SK-N-SH treated with all-trans-retinoic acid at 6 μM for 48 hours (cell line): ENCODE measurements at regions not wholly inside any gene's neighbourhood (a gene's known extent, or its start where the extent isn't known, plus 50 kb on each side); places are given as distances from the start of the nearest gene placed in this dataset.

Source experiments
- ATAC-seq: fragments of 200-7000 bp; cut with Tn5 transposase; 3 replicates; pipeline ENCODE4 v1.9.1; 2020; ENCODE audit warnings: mild to moderate bottlenecking, moderate library complexity
- ARNTL ChIP-seq: fragments of 450-650 bp; formaldehyde crosslinking; IDR thresholded peaks from 2 replicates; pipeline ENCODE4 v1.5.0; 2020; ENCODE audit warnings: low read depth, mild to moderate bottlenecking, moderate library complexity, borderline replicate concordance
- BACH2 ChIP-seq: fragments of 250-450 bp; sonication (Bioruptor Pico); IDR thresholded peaks from 2 replicates; pipeline ENCODE4 v1.9.0; 2021; ENCODE audit warnings: mild to moderate bottlenecking, borderline replicate concordance
- CSDC2 ChIP-seq: fragments of 250-450 bp; sonication (Bioruptor Pico); IDR thresholded peaks from 2 replicates; pipeline ENCODE4 v1.5.0; 2020; ENCODE audit warnings: mild to moderate bottlenecking, moderate library complexity
- CSRNP3 ChIP-seq: fragments of 250-450 bp; sonication (Bioruptor Pico); IDR thresholded peaks from 2 replicates; pipeline ENCODE4 v1.5.1; 2021; ENCODE audit warnings: mild to moderate bottlenecking, moderate library complexity
- ESRRG ChIP-seq: fragments of 250-450 bp; sonication (Bioruptor Pico); IDR thresholded peaks from 2 replicates; pipeline ENCODE4 v1.6.1; 2021; ENCODE audit warnings: mild to moderate bottlenecking
- GLIS3 ChIP-seq: fragments of 250-450 bp; sonication (Bioruptor Pico); IDR thresholded peaks from 2 replicates; pipeline ENCODE4 v1.5.0; 2020; ENCODE audit warnings: mild to moderate bottlenecking, moderate library complexity
- ISL1 ChIP-seq: fragments of 250-450 bp; sonication (Bioruptor Pico); IDR thresholded peaks from 2 replicates; pipeline ENCODE4 v2.1.2; 2022; ENCODE audit warnings: mild to moderate bottlenecking, moderate library complexity
- OSR1 ChIP-seq: fragments of 250-450 bp; sonication (Bioruptor Pico); IDR thresholded peaks from 2 replicates; pipeline ENCODE4 v1.8.0; 2022; ENCODE audit warnings: moderate library complexity, mild to moderate bottlenecking, inconsistent platforms
- POU6F1 ChIP-seq: fragments of 250-450 bp; sonication (Bioruptor Pico); IDR thresholded peaks from 2 replicates; pipeline ENCODE4 v1.8.0; 2021; ENCODE audit warnings: low read depth, mild to moderate bottlenecking, moderate library complexity, borderline replicate concordance
- RARB ChIP-seq: fragments of 250-450 bp; sonication (Bioruptor Pico); IDR thresholded peaks from 2 replicates; pipeline ENCODE4 v1.8.0; 2021; ENCODE audit warnings: mild to moderate bottlenecking, moderate library complexity
- SNAI2 ChIP-seq: fragments of 250-450 bp; sonication (Bioruptor Pico); IDR thresholded peaks from 2 replicates; pipeline ENCODE4 v1.5.0; 2020; ENCODE audit warnings: mild to moderate bottlenecking, moderate library complexity
- TCF4 ChIP-seq: fragments of 250-450 bp; sonication (Bioruptor Pico); IDR thresholded peaks from 2 replicates; pipeline ENCODE4 v1.8.0; 2021; ENCODE audit warnings: mild to moderate bottlenecking, moderate library complexity, borderline replicate concordance
- TOX ChIP-seq: fragments of 250-450 bp; sonication (Bioruptor Pico); IDR thresholded peaks from 2 replicates; pipeline ENCODE4 v1.8.0; 2021; ENCODE audit warnings: mild to moderate bottlenecking, moderate library complexity, borderline replicate concordance
- TSHZ2 ChIP-seq: fragments of 250-450 bp; sonication (Bioruptor Pico); IDR thresholded peaks from 2 replicates; pipeline ENCODE4 v1.5.0; 2020; ENCODE audit warnings: mild to moderate bottlenecking, moderate library complexity
- ZC3H10 ChIP-seq: fragments of 250-450 bp; sonication (Bioruptor Pico); IDR thresholded peaks from 2 replicates; pipeline ENCODE4 v1.5.1; 2021; ENCODE audit warnings: mild to moderate bottlenecking, moderate library complexity
- ZFP3 ChIP-seq: fragments of 250-450 bp; sonication (Bioruptor Pico); IDR thresholded peaks from 2 replicates; pipeline ENCODE4 v1.5.0; 2020; ENCODE audit warnings: mild to moderate bottlenecking, moderate library complexity
- ZFP30 ChIP-seq: fragments of 450-650 bp; formaldehyde crosslinking; IDR thresholded peaks from 2 replicates; pipeline ENCODE4 v1.5.0; 2022; ENCODE audit warnings: mild to moderate bottlenecking, moderate library complexity
- ZNF565 ChIP-seq: fragments of 450-650 bp; formaldehyde crosslinking; conservative IDR thresholded peaks from 2 replicates; pipeline ENCODE4 v1.5.0; 2020; ENCODE audit warnings: low read depth, mild to moderate bottlenecking, moderate library complexity
- ZNF70 ChIP-seq: fragments of 450-650 bp; formaldehyde crosslinking; IDR thresholded peaks from 2 replicates; pipeline ENCODE4 v1.5.0; 2020; ENCODE audit warnings: mild to moderate bottlenecking, moderate library complexity
- ZNF8 ChIP-seq: fragments of 450-650 bp; formaldehyde crosslinking; IDR thresholded peaks from 2 replicates; pipeline ENCODE4 v1.5.0; 2020; ENCODE audit warnings: mild to moderate bottlenecking, moderate library complexity
- TF ChIP-seq, protein P1 (sequence below): fragments of 250-450 bp; sonication (Bioruptor Pico); IDR thresholded peaks from 2 replicates; pipeline ENCODE4 v1.8.0; 2020; ENCODE audit warnings: mild to moderate bottlenecking, moderate library complexity, borderline replicate concordance

GRCh38 chr3:16795581-16795980 is 89.2 kb upstream of the PLCL2 start:
- no peak for ATAC-seq
- TF ChIP-seq CSRNP3 (CRISPR knock-in tag), result no peak
- no peak for TF ChIP-seq ZNF8 (CRISPR knock-in tag)
- TF ChIP-seq OSR1 (CRISPR knock-in tag), result no peak
- TF ChIP-seq TCF4 (CRISPR knock-in tag), result no peak
- no peak for TF ChIP-seq ZNF565 (CRISPR knock-in tag)
- no peak for TF ChIP-seq ZFP30
- no peak for TF ChIP-seq GLIS3
- no peak for TF ChIP-seq POU6F1
- no peak for TF ChIP-seq BACH2 (CRISPR knock-in tag)
- no peak for TF ChIP-seq ZFP3 (CRISPR knock-in tag)
- TF ChIP-seq SNAI2 (CRISPR knock-in tag), result no peak
- TF ChIP-seq CSDC2 (CRISPR knock-in tag), result no peak
- TF ChIP-seq ARNTL (CRISPR knock-in tag), result no peak
- no peak for TF ChIP-seq ZNF70 (CRISPR knock-in tag)
- no peak for TF ChIP-seq TSHZ2 (CRISPR knock-in tag)
- TF ChIP-seq ISL1, result no peak
- TF ChIP-seq, all 23 proteins: peak for 0

DNA sequence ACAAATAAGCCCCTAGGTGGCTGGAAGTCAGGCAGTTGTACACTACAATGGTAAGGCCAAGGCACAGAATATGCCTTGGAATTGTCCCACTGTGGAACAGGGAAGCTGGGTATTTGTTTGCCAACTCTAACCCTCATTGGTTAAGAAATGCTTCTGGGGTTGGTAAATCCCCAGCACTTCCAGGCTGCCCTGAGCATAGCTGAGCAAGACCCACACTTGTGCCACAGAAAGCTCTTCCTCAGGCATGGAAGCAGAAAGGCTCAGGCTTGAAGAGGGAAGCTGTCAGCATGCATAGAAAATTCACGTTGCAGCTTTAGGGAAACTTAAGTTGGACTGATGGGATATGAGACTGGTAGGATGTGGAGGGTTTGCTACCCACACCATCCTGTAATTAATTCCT is 86.9 kb upstream of the PLCL2 start:
- no peak for TF ChIP-seq BACH2 (CRISPR knock-in tag)
- no peak for TF ChIP-seq ESRRG (CRISPR knock-in tag)
- no peak for TF ChIP-seq GLIS3
- TF ChIP-seq CSDC2 (CRISPR knock-in tag), result no peak
- TF ChIP-seq ZNF70 (CRISPR knock-in tag), result no peak
- no peak for TF ChIP-seq RARB (CRISPR knock-in tag)
- no peak for TF ChIP-seq ZNF565 (CRISPR knock-in tag)
- no peak for TF ChIP-seq TCF4 (CRISPR knock-in tag)
- no peak for TF ChIP-seq ZC3H10
- no peak for TF ChIP-seq TSHZ2 (CRISPR knock-in tag)
- no peak for TF ChIP-seq ZFP3 (CRISPR knock-in tag)
- TF ChIP-seq TOX, result no peak
- no peak for TF ChIP-seq ISL1
- TF ChIP-seq POU6F1, result no peak
- no peak for TF ChIP-seq SNAI2 (CRISPR knock-in tag)
- no peak for TF ChIP-seq CSRNP3 (CRISPR knock-in tag)
- TF ChIP-seq, protein P1, sequence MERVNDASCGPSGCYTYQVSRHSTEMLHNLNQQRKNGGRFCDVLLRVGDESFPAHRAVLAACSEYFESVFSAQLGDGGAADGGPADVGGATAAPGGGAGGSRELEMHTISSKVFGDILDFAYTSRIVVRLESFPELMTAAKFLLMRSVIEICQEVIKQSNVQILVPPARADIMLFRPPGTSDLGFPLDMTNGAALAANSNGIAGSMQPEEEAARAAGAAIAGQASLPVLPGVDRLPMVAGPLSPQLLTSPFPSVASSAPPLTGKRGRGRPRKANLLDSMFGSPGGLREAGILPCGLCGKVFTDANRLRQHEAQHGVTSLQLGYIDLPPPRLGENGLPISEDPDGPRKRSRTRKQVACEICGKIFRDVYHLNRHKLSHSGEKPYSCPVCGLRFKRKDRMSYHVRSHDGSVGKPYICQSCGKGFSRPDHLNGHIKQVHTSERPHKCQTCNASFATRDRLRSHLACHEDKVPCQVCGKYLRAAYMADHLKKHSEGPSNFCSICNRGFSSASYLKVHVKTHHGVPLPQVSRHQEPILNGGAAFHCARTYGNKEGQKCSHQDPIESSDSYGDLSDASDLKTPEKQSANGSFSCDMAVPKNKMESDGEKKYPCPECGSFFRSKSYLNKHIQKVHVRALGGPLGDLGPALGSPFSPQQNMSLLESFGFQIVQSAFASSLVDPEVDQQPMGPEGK, result no peak
- TF ChIP-seq ZFP30, result no peak
- TF ChIP-seq ARNTL (CRISPR knock-in tag), result no peak
- no peak for ATAC-seq
